SH-SY5Y (cell line): ENCODE measurements at regions not wholly inside any gene's neighbourhood (a gene's known extent, or its start where the extent isn't known, plus 50 kb on each side); places are given as distances from the start of the nearest gene placed in this dataset.

Experiments
- GATA2 ChIP-seq: IDR thresholded peaks from 2 replicates; pipeline ENCODE4 v1.6.1; 2011; ENCODE audit warnings: mild to moderate bottlenecking, low read depth, low read length
- GATA3 ChIP-seq: IDR thresholded peaks from 2 replicates; pipeline ENCODE4 v1.6.1; 2011; ENCODE audit warnings: low read depth, mild to moderate bottlenecking, low read length, moderate library complexity

- TF ChIP-seq GATA3 = no peak
- no peak for TF ChIP-seq GATA2
Observed at GRCh38 chr2:67502346-67503065, 105.4 kb downstream of the ETAA1 start.

- TF ChIP-seq GATA3 (no peak), GATA2 (no peak)
Observed at GRCh38 chr2:67503066-67503795, 106.1 kb downstream of the ETAA1 start.

GRCh38 chr2:67510745-67511144 lies 113.6 kb downstream of the ETAA1 start:
- TF ChIP-seq GATA2 = no peak
- no peak for TF ChIP-seq GATA3

- TF ChIP-seq GATA3 (no peak), GATA2 (no peak)
Observed at GRCh38 chr2:67514515-67514914, 117.4 kb downstream of the ETAA1 start.

GRCh38 chr2:67515056-67515455 lies 117.9 kb downstream of the ETAA1 start:
- no peak for TF ChIP-seq GATA3
- no peak for TF ChIP-seq GATA2

- no peak for TF ChIP-seq GATA3
- no peak for TF ChIP-seq GATA2
Observed at GRCh38 chr2:67515538-67515937, 118.4 kb downstream of the ETAA1 start.

- TF ChIP-seq GATA2 = no peak
- no peak for TF ChIP-seq GATA3
Observed at GRCh38 chr2:67516362-67516761, 119.2 kb downstream of the ETAA1 start.

- no peak for TF ChIP-seq GATA2
Observed at GRCh38 chr2:67516899-67517530, 119.9 kb downstream of the ETAA1 start.

GRCh38 chr2:67522148-67522547 lies 125.0 kb downstream of the ETAA1 start:
- TF ChIP-seq GATA2 = no peak
- no peak for TF ChIP-seq GATA3

GRCh38 chr2:67524213-67524612 lies 127.1 kb downstream of the ETAA1 start:
- no peak for TF ChIP-seq GATA2
- no peak for TF ChIP-seq GATA3

- TF ChIP-seq GATA2 = no peak
- TF ChIP-seq GATA3 = no peak
Observed at GRCh38 chr2:67524777-67525176, 127.6 kb downstream of the ETAA1 start.

- TF ChIP-seq GATA3 = no peak
- TF ChIP-seq GATA2 = no peak
Observed at GRCh38 chr2:67526283-67526682, 129.2 kb downstream of the ETAA1 start.

GRCh38 chr2:67528320-67528719 lies 131.2 kb downstream of the ETAA1 start:
- TF ChIP-seq GATA3 = no peak
- no peak for TF ChIP-seq GATA2

- TF ChIP-seq GATA2 (no peak), GATA3 (no peak)
Observed at GRCh38 chr2:67532387-67532786, 135.3 kb downstream of the ETAA1 start.

GRCh38 chr2:67534745-67535144 lies 137.6 kb downstream of the ETAA1 start:
- TF ChIP-seq GATA2 (no peak), GATA3 (no peak)

- TF ChIP-seq GATA3 (no peak), GATA2 (no peak)
Observed at GRCh38 chr2:67540962-67541361, 143.8 kb downstream of the ETAA1 start.

GRCh38 chr2:67544286-67544685 lies 147.2 kb downstream of the ETAA1 start:
- TF ChIP-seq GATA2 (no peak), GATA3 (no peak)
